OCI-LY7 (cell line): ENCODE measurements at regions not wholly inside any gene's neighbourhood (a gene's known extent, or its start where the extent isn't known, plus 50 kb on each side); places are given as distances from the start of the nearest gene placed in this dataset.

ENCODE experiments used
- CTCF ChIP-seq: fragments of 200-600 bp; sonication (generic); conservative IDR thresholded peaks from 2 replicates; pipeline ENCODE4 v1.5.1; 2014; ENCODE audit warnings: mild to moderate bottlenecking, antibody characterized with exemption, low read length, moderate library complexity, mixed read lengths
- EZH2phosphoT487 ChIP-seq: fragments of 200-600 bp; sonication (generic); IDR thresholded peaks from 2 replicates; pipeline ENCODE4 v1.6.1; 2018; ENCODE audit warnings: low read depth, borderline replicate concordance, mild to moderate bottlenecking, mixed run types, antibody characterized with exemption, low read length, moderate library complexity, mixed read lengths

- no peak for TF ChIP-seq CTCF
- TF ChIP-seq EZH2phosphoT487: no peak
Observed at GRCh38 chrX:7580127-7580526, 262.8 kb upstream of the VCX start.
